K562 (cell line): ENCODE measurements at regions not wholly inside any gene's neighbourhood (a gene's known extent, or its start where the extent isn't known, plus 50 kb on each side); places are given as distances from the start of the nearest gene placed in this dataset.

Experiments used
- FIP1L1 ChIP-seq: fragments of 200-400 bp; formaldehyde crosslinking; IDR thresholded peaks from 2 replicates; pipeline ENCODE4 v1.6.1; 2018; ENCODE audit warnings: mild to moderate bottlenecking, low read depth, low read length; ENCODE audit not compliant: poor library complexity, severe bottlenecking
- MAZ ChIP-seq, 2 experiments: fragments of 450-650 bp in 1 of 2; sonication (generic) in 1 of 2; formaldehyde crosslinking; IDR thresholded peaks in 1 of 2; conservative IDR thresholded peaks in 1 of 2; 2 replicates each; pipeline versions ENCODE4 v1.4.0 to v1.5.0; 2020; ENCODE audit warnings: mild to moderate bottlenecking in 1 of 2, missing genetic modification reagents in 1 of 2
- TF ChIP-seq, protein P1 (sequence below): fragments of 450-650 bp; IDR thresholded peaks from 2 replicates; pipeline ENCODE4 v1.6.1; 2016; ENCODE audit warnings: mild to moderate bottlenecking, moderate library complexity

DNA sequence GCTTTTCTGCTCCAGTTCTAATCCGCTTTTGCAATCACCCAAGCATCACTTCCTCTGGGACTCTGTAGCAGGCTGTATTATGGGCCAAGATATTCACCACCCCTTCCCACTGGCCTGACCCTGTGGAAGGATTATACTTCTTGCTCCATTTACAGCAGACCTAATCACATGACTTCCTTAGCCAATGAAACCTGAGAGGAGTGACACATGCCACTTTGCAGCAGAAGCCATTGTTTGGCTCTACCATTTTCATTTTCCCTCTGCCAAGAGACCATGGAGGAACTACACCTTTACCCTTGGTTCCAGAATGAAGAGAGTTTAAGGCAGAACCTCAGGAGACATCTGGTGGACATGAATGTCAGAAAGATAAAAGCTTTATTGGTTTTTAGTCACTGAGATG lies 134.9 kb upstream of the HSD17B12 start (continued):
- TF ChIP-seq, protein P1, sequence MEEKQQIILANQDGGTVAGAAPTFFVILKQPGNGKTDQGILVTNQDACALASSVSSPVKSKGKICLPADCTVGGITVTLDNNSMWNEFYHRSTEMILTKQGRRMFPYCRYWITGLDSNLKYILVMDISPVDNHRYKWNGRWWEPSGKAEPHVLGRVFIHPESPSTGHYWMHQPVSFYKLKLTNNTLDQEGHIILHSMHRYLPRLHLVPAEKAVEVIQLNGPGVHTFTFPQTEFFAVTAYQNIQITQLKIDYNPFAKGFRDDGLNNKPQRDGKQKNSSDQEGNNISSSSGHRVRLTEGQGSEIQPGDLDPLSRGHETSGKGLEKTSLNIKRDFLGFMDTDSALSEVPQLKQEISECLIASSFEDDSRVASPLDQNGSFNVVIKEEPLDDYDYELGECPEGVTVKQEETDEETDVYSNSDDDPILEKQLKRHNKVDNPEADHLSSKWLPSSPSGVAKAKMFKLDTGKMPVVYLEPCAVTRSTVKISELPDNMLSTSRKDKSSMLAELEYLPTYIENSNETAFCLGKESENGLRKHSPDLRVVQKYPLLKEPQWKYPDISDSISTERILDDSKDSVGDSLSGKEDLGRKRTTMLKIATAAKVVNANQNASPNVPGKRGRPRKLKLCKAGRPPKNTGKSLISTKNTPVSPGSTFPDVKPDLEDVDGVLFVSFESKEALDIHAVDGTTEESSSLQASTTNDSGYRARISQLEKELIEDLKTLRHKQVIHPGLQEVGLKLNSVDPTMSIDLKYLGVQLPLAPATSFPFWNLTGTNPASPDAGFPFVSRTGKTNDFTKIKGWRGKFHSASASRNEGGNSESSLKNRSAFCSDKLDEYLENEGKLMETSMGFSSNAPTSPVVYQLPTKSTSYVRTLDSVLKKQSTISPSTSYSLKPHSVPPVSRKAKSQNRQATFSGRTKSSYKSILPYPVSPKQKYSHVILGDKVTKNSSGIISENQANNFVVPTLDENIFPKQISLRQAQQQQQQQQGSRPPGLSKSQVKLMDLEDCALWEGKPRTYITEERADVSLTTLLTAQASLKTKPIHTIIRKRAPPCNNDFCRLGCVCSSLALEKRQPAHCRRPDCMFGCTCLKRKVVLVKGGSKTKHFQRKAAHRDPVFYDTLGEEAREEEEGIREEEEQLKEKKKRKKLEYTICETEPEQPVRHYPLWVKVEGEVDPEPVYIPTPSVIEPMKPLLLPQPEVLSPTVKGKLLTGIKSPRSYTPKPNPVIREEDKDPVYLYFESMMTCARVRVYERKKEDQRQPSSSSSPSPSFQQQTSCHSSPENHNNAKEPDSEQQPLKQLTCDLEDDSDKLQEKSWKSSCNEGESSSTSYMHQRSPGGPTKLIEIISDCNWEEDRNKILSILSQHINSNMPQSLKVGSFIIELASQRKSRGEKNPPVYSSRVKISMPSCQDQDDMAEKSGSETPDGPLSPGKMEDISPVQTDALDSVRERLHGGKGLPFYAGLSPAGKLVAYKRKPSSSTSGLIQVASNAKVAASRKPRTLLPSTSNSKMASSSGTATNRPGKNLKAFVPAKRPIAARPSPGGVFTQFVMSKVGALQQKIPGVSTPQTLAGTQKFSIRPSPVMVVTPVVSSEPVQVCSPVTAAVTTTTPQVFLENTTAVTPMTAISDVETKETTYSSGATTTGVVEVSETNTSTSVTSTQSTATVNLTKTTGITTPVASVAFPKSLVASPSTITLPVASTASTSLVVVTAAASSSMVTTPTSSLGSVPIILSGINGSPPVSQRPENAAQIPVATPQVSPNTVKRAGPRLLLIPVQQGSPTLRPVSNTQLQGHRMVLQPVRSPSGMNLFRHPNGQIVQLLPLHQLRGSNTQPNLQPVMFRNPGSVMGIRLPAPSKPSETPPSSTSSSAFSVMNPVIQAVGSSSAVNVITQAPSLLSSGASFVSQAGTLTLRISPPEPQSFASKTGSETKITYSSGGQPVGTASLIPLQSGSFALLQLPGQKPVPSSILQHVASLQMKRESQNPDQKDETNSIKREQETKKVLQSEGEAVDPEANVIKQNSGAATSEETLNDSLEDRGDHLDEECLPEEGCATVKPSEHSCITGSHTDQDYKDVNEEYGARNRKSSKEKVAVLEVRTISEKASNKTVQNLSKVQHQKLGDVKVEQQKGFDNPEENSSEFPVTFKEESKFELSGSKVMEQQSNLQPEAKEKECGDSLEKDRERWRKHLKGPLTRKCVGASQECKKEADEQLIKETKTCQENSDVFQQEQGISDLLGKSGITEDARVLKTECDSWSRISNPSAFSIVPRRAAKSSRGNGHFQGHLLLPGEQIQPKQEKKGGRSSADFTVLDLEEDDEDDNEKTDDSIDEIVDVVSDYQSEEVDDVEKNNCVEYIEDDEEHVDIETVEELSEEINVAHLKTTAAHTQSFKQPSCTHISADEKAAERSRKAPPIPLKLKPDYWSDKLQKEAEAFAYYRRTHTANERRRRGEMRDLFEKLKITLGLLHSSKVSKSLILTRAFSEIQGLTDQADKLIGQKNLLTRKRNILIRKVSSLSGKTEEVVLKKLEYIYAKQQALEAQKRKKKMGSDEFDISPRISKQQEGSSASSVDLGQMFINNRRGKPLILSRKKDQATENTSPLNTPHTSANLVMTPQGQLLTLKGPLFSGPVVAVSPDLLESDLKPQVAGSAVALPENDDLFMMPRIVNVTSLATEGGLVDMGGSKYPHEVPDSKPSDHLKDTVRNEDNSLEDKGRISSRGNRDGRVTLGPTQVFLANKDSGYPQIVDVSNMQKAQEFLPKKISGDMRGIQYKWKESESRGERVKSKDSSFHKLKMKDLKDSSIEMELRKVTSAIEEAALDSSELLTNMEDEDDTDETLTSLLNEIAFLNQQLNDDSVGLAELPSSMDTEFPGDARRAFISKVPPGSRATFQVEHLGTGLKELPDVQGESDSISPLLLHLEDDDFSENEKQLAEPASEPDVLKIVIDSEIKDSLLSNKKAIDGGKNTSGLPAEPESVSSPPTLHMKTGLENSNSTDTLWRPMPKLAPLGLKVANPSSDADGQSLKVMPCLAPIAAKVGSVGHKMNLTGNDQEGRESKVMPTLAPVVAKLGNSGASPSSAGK = no peak
- no peak for TF ChIP-seq FIP1L1
- TF ChIP-seq MAZ (CRISPR knock-in tag; conservative IDR thresholded peaks at IDR 0.05 in 1 of 2, IDR thresholded peaks at IDR 0.05 in 1 of 2) = no peak
